Trophoblast cell (in vitro differentiated cells and primary cell): ENCODE measurements at regions not wholly inside any gene's neighbourhood (a gene's known extent, or its start where the extent isn't known, plus 50 kb on each side); places are given as distances from the start of the nearest gene placed in this dataset.
A peak's percentile ranks its signal among the peaks of the same experiment; 100 is the strongest.

Experiments
- DNase-seq, 2 donors: peaks; one replicate each; pipeline ENCODE4 v3.0.0-alpha.2; 2016
- H2AFZ ChIP-seq: 2 replicates; pipeline ENCODE4 v1.6.1; 2013; ENCODE audit warnings: low read length, moderate library complexity, mild to moderate bottlenecking; ENCODE audit not compliant: insufficient read depth, poor library complexity
- H2AK5ac ChIP-seq: 2 replicates; pipeline ENCODE4 v1.6.1; 2013; ENCODE audit warnings: mild to moderate bottlenecking, low read length
- H2BK120ac ChIP-seq: 2 replicates; pipeline ENCODE4 v1.6.1; 2013; ENCODE audit warnings: low read length, mild to moderate bottlenecking, moderate library complexity; ENCODE audit not compliant: insufficient read depth, poor library complexity
- H2BK12ac ChIP-seq: 2 replicates; pipeline ENCODE4 v1.6.1; 2013; ENCODE audit warnings: mild to moderate bottlenecking, low read length, moderate library complexity
- H2BK5ac ChIP-seq: 2 replicates; pipeline ENCODE4 v1.6.1; 2013; ENCODE audit warnings: low read length, low read depth, moderate library complexity, mild to moderate bottlenecking; ENCODE audit not compliant: poor library complexity
- H3K14ac ChIP-seq: 2 replicates; pipeline ENCODE4 v1.6.1; 2013; ENCODE audit warnings: mild to moderate bottlenecking, low read length
- H3K18ac ChIP-seq: 2 replicates; pipeline ENCODE4 v1.6.1; 2013; ENCODE audit warnings: mild to moderate bottlenecking, low read length
- H3K23ac ChIP-seq: 2 replicates; pipeline ENCODE4 v1.6.1; 2013; ENCODE audit warnings: low read length
- H3K27ac ChIP-seq: 2 replicates; pipeline ENCODE4 v1.5.1; 2013; ENCODE audit warnings: low read depth, mild to moderate bottlenecking, inconsistent platforms, low read length, moderate library complexity
- H3K27me3 ChIP-seq: 2 replicates; pipeline ENCODE4 v1.6.1; 2013; ENCODE audit warnings: inconsistent platforms, mild to moderate bottlenecking, low read length, moderate library complexity; ENCODE audit not compliant: insufficient read depth
- H3K36me3 ChIP-seq, 2 experiments: 1 replicate in 1 of 2; 2 replicates in 1 of 2; pipeline ENCODE4 v1.6.1; 2013; ENCODE audit warnings: low read length in 2 of 2, mild to moderate bottlenecking in 2 of 2, moderate library complexity in 1 of 2; ENCODE audit not compliant: insufficient read depth in 2 of 2, control insufficient read depth in 1 of 2
- H3K4ac ChIP-seq: 2 replicates; pipeline ENCODE4 v1.6.1; 2013; ENCODE audit warnings: low read depth, mild to moderate bottlenecking, low read length, moderate library complexity
- H3K4me1 ChIP-seq, 2 experiments: 1 replicate in 1 of 2; 2 replicates in 1 of 2; pipeline ENCODE4 v1.6.1; 2013; ENCODE audit warnings: low read length in 2 of 2, mild to moderate bottlenecking in 2 of 2, moderate library complexity in 1 of 2; ENCODE audit not compliant: insufficient read depth in 2 of 2, control insufficient read depth in 1 of 2
- H3K4me2 ChIP-seq: 2 replicates; pipeline ENCODE4 v1.6.1; 2013; ENCODE audit warnings: inconsistent platforms, mild to moderate bottlenecking, low read length, moderate library complexity
- H3K4me3 ChIP-seq: 2 replicates; pipeline ENCODE4 v1.5.1; 2013; ENCODE audit warnings: mild to moderate bottlenecking, low read depth, low read length, inconsistent platforms
- H3K79me1 ChIP-seq: one replicate; pipeline ENCODE4 v1.6.1; 2013; ENCODE audit warnings: low read length
- H3K79me2 ChIP-seq: 2 replicates; pipeline ENCODE4 v1.6.1; 2013; ENCODE audit warnings: low read length, mild to moderate bottlenecking; ENCODE audit not compliant: control insufficient read depth, insufficient read depth, poor library complexity
- H3K9ac ChIP-seq: 2 replicates; pipeline ENCODE4 v1.6.1; 2013; ENCODE audit warnings: mild to moderate bottlenecking, low read length
- H3K9me3 ChIP-seq: 2 replicates; pipeline ENCODE4 v1.6.1; 2013; ENCODE audit warnings: low read depth, mild to moderate bottlenecking, control low read depth, inconsistent platforms, low read length; ENCODE audit not compliant: insufficient read depth
- H4K12ac ChIP-seq: 2 replicates; pipeline ENCODE4 v1.6.1; 2013; ENCODE audit warnings: low read depth, mild to moderate bottlenecking, low read length, moderate library complexity
- H4K8ac ChIP-seq: 2 replicates; pipeline ENCODE4 v1.6.1; 2013; ENCODE audit warnings: low read depth, mild to moderate bottlenecking, low read length, moderate library complexity
- H4K91ac ChIP-seq: one replicate; pipeline ENCODE4 v1.6.1; 2013; ENCODE audit warnings: low read depth, mild to moderate bottlenecking, low read length, moderate library complexity
- WGBS: extraction: QIAGEN DNeasy Blood & Tissue Kit; methylation state at CpG from one replicate; pipeline ENCODE4 v1.1.7; 2013; ENCODE audit warnings: missing lambda C conversion rate; ENCODE audit not compliant: insufficient read length, insufficient coverage; ENCODE audit errors: extremely low coverage; 5-methylcytosine and 5-hydroxymethylcytosine counted together

DNA sequence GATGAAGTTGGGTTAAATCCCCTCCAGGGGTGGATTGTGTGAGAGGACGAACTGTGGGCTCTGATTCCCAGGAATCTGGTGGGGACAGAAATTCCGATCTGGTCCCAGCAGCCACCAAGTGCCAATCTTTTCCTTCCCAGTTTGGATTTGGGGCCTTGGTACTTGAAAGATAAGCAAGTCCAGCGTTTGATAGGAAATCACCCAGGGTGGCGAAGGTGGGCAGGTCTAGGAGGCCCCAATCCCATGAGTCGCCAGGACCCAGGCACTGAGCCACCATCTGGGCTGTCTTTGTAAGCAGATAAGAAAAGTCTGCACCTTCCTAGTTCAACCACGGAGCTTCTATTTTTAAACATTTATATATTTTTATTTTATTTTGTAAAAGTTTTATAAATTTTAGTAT lies 122.6 kb upstream of the LSM8 start:
- Histone ChIP-seq H2BK5ac (no peak overlapping the region), H4K8ac (no peak overlapping the region), H3K27ac (no peak overlapping the region), H3K4me3 (no peak overlapping the region), H3K36me3 (no peaks in the 10 kb centered on the region), H2AK5ac (no peak overlapping the region), H3K4ac (no peak overlapping the region), H3K79me1 (peaks cover 4% of the 10 kb centered on the region), H3K27me3 (no peaks in the 10 kb centered on the region), H4K91ac (peak overlapping the region; percentile 61), H3K79me2 (no peaks in the 10 kb centered on the region), H3K9me3 (no peaks in the 10 kb centered on the region), H3K23ac (no peak overlapping the region), H3K4me1 (peaks cover 4 to 11% of the 10 kb centered on the region in 2 experiments), H2AFZ (no peak overlapping the region), H2BK12ac (peak overlapping the region; percentile 8), H2BK120ac (no peak overlapping the region), H3K18ac (no peak overlapping the region), H3K9ac (no peak overlapping the region), H3K4me2 (no peak overlapping the region), H3K14ac (no peak overlapping the region), H4K12ac (no peak overlapping the region)
- no CpG with 5 or more reads among the region's 6 CpGs for WGBS
- DNase-seq = no peak

GRCh38 chr7:118072893-118073674 lies 110.9 kb upstream of the LSM8 start:
- peak in 1 of 2 donors; percentile 13 for DNase-seq
- no peaks in the 10 kb centered on the region for H3K27me3 ChIP-seq
- H4K91ac ChIP-seq = peak overlapping the region; percentile 31
- H3K4me2 ChIP-seq = no peak overlapping the region
- no peak overlapping the region for H2AK5ac ChIP-seq
- H4K12ac ChIP-seq = no peak overlapping the region
- no peaks in the 10 kb centered on the region for H3K79me2 ChIP-seq
- no peak overlapping the region for H3K18ac ChIP-seq
- H3K79me1 ChIP-seq = peaks cover 3% of the 10 kb centered on the region
- peak overlapping the region; percentile 61 for H2BK12ac ChIP-seq
- no peak overlapping the region for H3K23ac ChIP-seq
- peak overlapping the region; percentile 30 for H2BK120ac ChIP-seq
- no peak overlapping the region for H4K8ac ChIP-seq
- H3K9me3 ChIP-seq = no peaks in the 10 kb centered on the region
- no peak overlapping the region for H3K27ac ChIP-seq
- no peak overlapping the region for H3K4me3 ChIP-seq
- no CpG with 5 or more reads among the region's 5 CpGs for WGBS
- H3K36me3 ChIP-seq = no peaks in the 10 kb centered on the region
- H3K9ac ChIP-seq = no peak overlapping the region
- H3K14ac ChIP-seq = peak overlapping the region; percentile 28
- H3K4ac ChIP-seq = no peak overlapping the region
- no peak overlapping the region for H2AFZ ChIP-seq
- no peak overlapping the region for H2BK5ac ChIP-seq
- H3K4me1 ChIP-seq = no peaks in the 10 kb centered on the region

DNA sequence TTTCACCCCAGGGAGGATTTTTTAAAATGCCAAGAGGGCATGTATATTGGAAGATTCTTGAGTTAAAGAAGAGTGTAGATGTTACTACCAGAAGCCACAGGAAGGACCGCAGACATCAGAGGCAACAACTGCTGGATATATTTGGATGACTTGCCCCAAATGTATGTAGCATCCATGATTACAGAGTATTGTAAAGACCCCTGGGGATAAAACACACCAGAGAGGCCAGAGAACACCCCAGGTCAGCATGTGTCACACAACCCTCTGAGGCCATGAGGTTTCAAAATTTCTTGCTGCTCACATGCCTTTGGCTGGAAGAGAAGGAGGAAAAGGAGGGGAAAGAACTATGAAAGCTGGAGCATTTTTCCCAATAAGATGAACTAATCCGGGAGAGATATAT lies 108.0 kb upstream of the LSM8 start:
- no peaks in the 10 kb centered on the region for H3K79me2 ChIP-seq

DNA sequence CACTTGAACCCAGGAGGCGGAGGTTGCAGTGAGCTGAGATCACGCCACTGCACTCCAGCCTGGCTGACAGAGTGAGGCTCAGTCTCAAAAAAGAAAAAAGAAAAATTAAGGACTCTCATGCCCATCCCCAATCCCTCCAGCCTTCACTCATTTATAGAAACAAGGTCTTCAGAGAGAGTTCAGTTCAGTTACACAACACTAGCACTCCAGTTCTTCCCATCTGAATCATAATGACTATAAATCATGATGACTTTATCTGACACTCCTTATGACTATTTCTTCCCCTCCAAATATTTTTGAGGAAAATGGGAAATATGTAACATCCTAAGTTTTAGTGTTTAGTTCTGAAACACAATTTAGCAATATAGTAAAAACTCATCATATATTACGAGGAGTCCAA lies 107.4 kb upstream of the LSM8 start:
- no CpG with 5 or more reads among the region's 3 CpGs for WGBS
- no peak overlapping the region for H2BK12ac ChIP-seq
- H3K18ac ChIP-seq = no peak overlapping the region
- no peak overlapping the region for H3K4me2 ChIP-seq
- no peak overlapping the region for H2BK5ac ChIP-seq
- no peak overlapping the region for H3K4me3 ChIP-seq
- no peak overlapping the region for H4K8ac ChIP-seq
- no peaks in the 10 kb centered on the region for H3K79me2 ChIP-seq
- H4K12ac ChIP-seq = no peak overlapping the region
- H4K91ac ChIP-seq = no peak overlapping the region
- H3K4ac ChIP-seq = no peak overlapping the region
- no peaks in the 10 kb centered on the region for H3K36me3 ChIP-seq
- H3K27me3 ChIP-seq = no peaks in the 10 kb centered on the region
- no peak overlapping the region for H3K27ac ChIP-seq
- H2BK120ac ChIP-seq = no peak overlapping the region
- no peak overlapping the region for H3K23ac ChIP-seq
- peaks cover 4% of the 10 kb centered on the region for H3K79me1 ChIP-seq
- no peak overlapping the region for H3K9ac ChIP-seq
- no peak for DNase-seq
- H3K14ac ChIP-seq = no peak overlapping the region
- H3K9me3 ChIP-seq = no peaks in the 10 kb centered on the region
- H2AK5ac ChIP-seq = no peak overlapping the region
- H3K4me1 ChIP-seq = no peaks in the 10 kb centered on the region
- H2AFZ ChIP-seq = no peak overlapping the region

More for the DNA sequence above, 108.0 kb upstream of the LSM8 start:
- no peak overlapping the region for H3K18ac ChIP-seq
- no peak overlapping the region for H2AK5ac ChIP-seq
- H2BK120ac ChIP-seq = no peak overlapping the region
- H4K91ac ChIP-seq = no peak overlapping the region
- no peaks in the 10 kb centered on the region for H3K9me3 ChIP-seq
- H3K36me3 ChIP-seq = no peaks in the 10 kb centered on the region
- no peak overlapping the region for H3K4ac ChIP-seq
- no peak overlapping the region for H4K12ac ChIP-seq
- no peak overlapping the region for H2BK12ac ChIP-seq
- no peak overlapping the region for H2AFZ ChIP-seq
- H4K8ac ChIP-seq = no peak overlapping the region
- H3K4me3 ChIP-seq = no peak overlapping the region
- H3K27me3 ChIP-seq = no peaks in the 10 kb centered on the region
- no peak overlapping the region for H3K9ac ChIP-seq
- H3K4me2 ChIP-seq = no peak overlapping the region
- DNase-seq = no peak
- no peaks in the 10 kb centered on the region for H3K4me1 ChIP-seq
- no peak overlapping the region for H3K23ac ChIP-seq
- H3K27ac ChIP-seq = no peak overlapping the region
- H3K14ac ChIP-seq = no peak overlapping the region
- no CpG with 5 or more reads among the region's 2 CpGs for WGBS
- no peak overlapping the region for H2BK5ac ChIP-seq
- H3K79me1 ChIP-seq = peaks cover 3% of the 10 kb centered on the region
